GM12892 (cell line): ENCODE measurements at regions not wholly inside any gene's neighbourhood (a gene's known extent, or its start where the extent isn't known, plus 50 kb on each side); places are given as distances from the start of the nearest gene placed in this dataset.

Experiments
- POLR2A ChIP-seq: IDR thresholded peaks from 2 replicates; pipeline ENCODE4 v1.6.1; 2011; ENCODE audit warnings: low read depth, low read length, control low read depth
- POLR2AphosphoS5 ChIP-seq: IDR thresholded peaks from 2 replicates; pipeline ENCODE4 v1.6.1; 2011; ENCODE audit warnings: low read depth, low read length, control low read depth
- TAF1 ChIP-seq: IDR thresholded peaks from 2 replicates; pipeline ENCODE4 v1.6.1; 2011; ENCODE audit warnings: low read depth, mild to moderate bottlenecking, control low read depth, low read length, borderline replicate concordance

DNA sequence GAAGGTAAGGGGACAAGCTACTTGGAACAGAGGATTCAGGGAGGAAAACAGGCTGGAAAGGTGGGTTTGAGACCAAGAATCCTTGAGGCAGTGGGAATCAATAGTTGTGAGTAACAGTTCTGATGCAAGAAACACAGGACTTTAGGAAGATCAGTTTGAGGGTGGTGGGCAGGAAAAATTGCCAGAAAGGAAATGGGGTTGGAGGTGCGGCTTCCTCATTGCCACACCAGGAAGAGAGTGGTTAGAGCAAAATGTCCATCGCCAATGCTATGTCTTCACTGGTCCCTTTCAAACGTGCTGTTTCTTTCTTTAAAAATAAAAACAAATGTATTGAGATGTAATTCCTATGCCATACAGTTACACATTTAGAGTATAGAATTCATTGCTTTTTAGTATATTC, 57.1 kb upstream of the NOCT start:
- no peak for TF ChIP-seq POLR2A
- no peak for TF ChIP-seq POLR2AphosphoS5
- no peak for TF ChIP-seq TAF1
